Tibial nerve (tissue), 4 donors: ENCODE measurements at regions not wholly inside any gene's neighbourhood (a gene's known extent, or its start where the extent isn't known, plus 50 kb on each side); places are given as distances from the start of the nearest gene placed in this dataset.

ENCODE experiments used
- DNase-seq, 2 donors: peaks; one replicate each; pipeline ENCODE4 v3.0.0-alpha.2; 2019; ENCODE audit warnings: low spot score in 2 of 2
- H3K27ac ChIP-seq, 4 donors: fragments of 200-600 bp; sonication (generic) in 3 of 4; one replicate each; pipeline ENCODE4 v1.5.1; 2017 to 2019; ENCODE audit warnings: mild to moderate bottlenecking in 1 of 4
- H3K27me3 ChIP-seq, 2 donors: fragments of 200-600 bp; sonication (generic) in 1 of 2; one replicate each; pipeline versions ENCODE4 v1.5.1 to v1.6.0; 2017 to 2019
- H3K36me3 ChIP-seq, 3 donors: fragments of 200-600 bp; sonication (generic); one replicate each; pipeline ENCODE4 v1.5.1; 2018 to 2019
- H3K4me1 ChIP-seq, 4 donors: fragments of 200-600 bp; sonication (generic) in 3 of 4; one replicate each; pipeline ENCODE4 v1.5.1; 2017 to 2019
- H3K4me3 ChIP-seq, 4 donors: fragments of 200-600 bp; sonication (generic) in 3 of 4; one replicate each; pipeline ENCODE4 v1.5.1; 2017 to 2019; ENCODE audit warnings: mild to moderate bottlenecking in 1 of 4, moderate library complexity in 1 of 4
- H3K9me3 ChIP-seq, 4 donors: fragments of 200-600 bp; sonication (generic) in 3 of 4; one replicate each; pipeline ENCODE4 v1.5.1; 2017 to 2019
- CTCF ChIP-seq, 5 experiments: fragments of 200-600 bp in 3 of 5; fragments of 450-650 bp in 2 of 5; sonication (generic) in 3 of 5; IDR thresholded peaks; one replicate each; pipeline ENCODE4 v1.5.1; 2016 to 2019; ENCODE audit warnings: antibody characterized with exemption in 5 of 5, mild to moderate bottlenecking in 3 of 5, moderate library complexity in 2 of 5
- EP300 ChIP-seq, 2 donors: sonication (generic); formaldehyde crosslinking; IDR thresholded peaks; one replicate each; pipeline ENCODE4 v1.6.1; 2017; ENCODE audit warnings: antibody characterized with exemption in 2 of 2, mild to moderate bottlenecking in 1 of 2
- POLR2A ChIP-seq, 2 donors: fragments of 450-650 bp; IDR thresholded peaks; one replicate each; pipeline ENCODE4 v1.6.1; 2017; ENCODE audit warnings: antibody characterized with exemption in 2 of 2, mild to moderate bottlenecking in 2 of 2, moderate library complexity in 2 of 2
- WGBS, 2 donors: methylation state at CpG; one replicate each; pipeline ENCODE4 v1.1.5; 2018; 5-methylcytosine and 5-hydroxymethylcytosine counted together

- DNase-seq: no peak
- WGBS, 2 donors: 71% methylated on average over 1 of the region's 1 CpG; no CpG with 5 or more reads in 1 of the 2 donors
- TF ChIP-seq EP300 (IDR thresholded peaks at IDR 0.05) (no peak), POLR2A (IDR thresholded peaks at IDR 0.05) (no peak), CTCF (IDR thresholded peaks at IDR 0.05) (no peak)
Measured at GRCh38 chrY:19220784-19221183, 447.2 kb upstream of the HSFY2 start.

DNA sequence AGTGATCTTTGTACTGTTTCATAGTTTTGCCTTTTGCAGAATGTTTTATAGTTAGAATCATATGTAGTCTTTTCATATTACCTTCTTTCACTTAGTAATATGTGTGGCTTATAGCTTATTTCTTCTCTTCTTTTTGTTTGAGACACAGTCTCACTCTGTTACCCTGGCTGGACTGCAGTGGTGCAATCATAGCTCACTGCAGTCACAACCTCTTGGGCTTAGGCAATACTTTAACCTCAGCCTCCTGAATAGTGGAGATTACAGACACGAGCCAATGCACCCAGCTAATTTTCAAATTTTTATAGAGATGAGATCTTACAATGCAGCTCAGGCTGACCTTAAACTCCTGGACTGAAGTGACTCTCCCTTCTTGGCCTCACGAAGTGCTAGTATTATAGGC, 435.4 kb upstream of the HSFY2 start:
- WGBS, 2 donors: 80% methylated on average over 2 of the region's 2 CpGs; no CpG with 5 or more reads in 1 of the 2 donors

More at GRCh38 chrY:19220784-19221183, 447.2 kb upstream of the HSFY2 start:
- Histone ChIP-seq H3K4me1 (no peaks in the 10 kb centered on the region), H3K4me3 (no peak overlapping the region), H3K36me3 (no peaks in the 10 kb centered on the region), H3K9me3 (no peaks in the 10 kb centered on the region), H3K27ac (no peak overlapping the region), H3K27me3 (no peaks in the 10 kb centered on the region)

GRCh38 chrY:19207048-19207447, 433.5 kb upstream of the HSFY2 start:
- Histone ChIP-seq H3K27me3 (no peaks in the 10 kb centered on the region), H3K36me3 (no peaks in the 10 kb centered on the region), H3K4me1 (no peaks in the 10 kb centered on the region), H3K9me3 (no peaks in the 10 kb centered on the region), H3K27ac (no peak overlapping the region), H3K4me3 (no peak overlapping the region)
- DNase-seq: no peak
- TF ChIP-seq POLR2A (IDR thresholded peaks at IDR 0.05): no peak
- TF ChIP-seq EP300 (IDR thresholded peaks at IDR 0.05): no peak
- no peak for TF ChIP-seq CTCF (IDR thresholded peaks at IDR 0.05)
- WGBS, 2 donors: 75% methylated on average over 1 of the region's 1 CpG; no CpG with 5 or more reads in 1 of the 2 donors

More for the DNA sequence above, 435.4 kb upstream of the HSFY2 start:
- TF ChIP-seq EP300 (IDR thresholded peaks at IDR 0.05): no peak
- TF ChIP-seq POLR2A (IDR thresholded peaks at IDR 0.05): no peak
- no peak for TF ChIP-seq CTCF (IDR thresholded peaks at IDR 0.05)
- H3K4me3 ChIP-seq: no peak overlapping the region
- no peaks in the 10 kb centered on the region for H3K27me3 ChIP-seq
- H3K4me1 ChIP-seq: no peaks in the 10 kb centered on the region
- H3K9me3 ChIP-seq: no peaks in the 10 kb centered on the region
- no peak for DNase-seq
- no peak overlapping the region for H3K27ac ChIP-seq
- H3K36me3 ChIP-seq: no peaks in the 10 kb centered on the region

DNA sequence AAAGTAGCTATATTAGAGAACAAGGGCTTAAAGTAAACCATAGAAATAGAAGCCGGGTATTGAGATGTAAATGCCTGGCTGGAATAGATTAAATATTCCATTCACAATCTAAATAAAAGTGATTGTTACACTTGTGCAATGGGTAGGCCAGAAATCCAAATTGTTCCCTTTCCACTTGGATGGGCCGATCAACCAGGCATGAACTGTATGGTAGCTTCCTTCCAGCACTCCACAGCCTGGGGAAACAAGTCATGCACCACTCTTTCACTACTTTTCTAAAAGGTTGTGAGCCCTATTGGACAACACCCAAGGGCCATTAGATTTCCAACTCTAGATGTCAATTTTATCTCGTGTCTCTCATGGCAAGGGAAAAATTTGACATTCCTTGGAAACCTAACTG, 407.3 kb upstream of the HSFY2 start:
- no peak for DNase-seq
- no peak for TF ChIP-seq EP300 (IDR thresholded peaks at IDR 0.05)
- no peak for TF ChIP-seq POLR2A (IDR thresholded peaks at IDR 0.05)
- no peak for TF ChIP-seq CTCF (IDR thresholded peaks at IDR 0.05)
- H3K27me3 ChIP-seq: no peaks in the 10 kb centered on the region
- no peaks in the 10 kb centered on the region for H3K4me1 ChIP-seq
- H3K36me3 ChIP-seq: no peaks in the 10 kb centered on the region
- H3K9me3 ChIP-seq: no peaks in the 10 kb centered on the region
- H3K27ac ChIP-seq: no peak overlapping the region
- 72% methylated on average over 3 of the region's 3 CpGs; no CpG with 5 or more reads in 1 of the 2 donors for WGBS, 2 donors
- H3K4me3 ChIP-seq: no peak overlapping the region

- Histone ChIP-seq H3K4me3 (no peak overlapping the region), H3K9me3 (peaks cover 0 to 8% (median 0%) of the 10 kb centered on the region in 4 donors), H3K36me3 (no peaks in the 10 kb centered on the region), H3K27me3 (no peaks in the 10 kb centered on the region), H3K4me1 (no peaks in the 10 kb centered on the region), H3K27ac (no peak overlapping the region)
- no peak for DNase-seq
- 94% methylated on average over 5 of the region's 5 CpGs; no CpG with 5 or more reads in 1 of the 2 donors for WGBS, 2 donors
- TF ChIP-seq CTCF (IDR thresholded peaks at IDR 0.05) (no peak), EP300 (IDR thresholded peaks at IDR 0.05) (no peak), POLR2A (IDR thresholded peaks at IDR 0.05) (no peak)
Measured at GRCh38 chrY:19168202-19168565, 394.6 kb upstream of the HSFY2 start.
